NOMO-1 (cell line): ENCODE measurements at regions not wholly inside any gene's neighbourhood (a gene's known extent, or its start where the extent isn't known, plus 50 kb on each side); places are given as distances from the start of the nearest gene placed in this dataset.

Experiments used
- DNase-seq, 2 experiments: peaks; one replicate each; lab custom pipeline; 2025; ENCODE audit not compliant: unreplicated experiment in 2 of 2; lab: John Stamatoyannopoulos, UW

DNA sequence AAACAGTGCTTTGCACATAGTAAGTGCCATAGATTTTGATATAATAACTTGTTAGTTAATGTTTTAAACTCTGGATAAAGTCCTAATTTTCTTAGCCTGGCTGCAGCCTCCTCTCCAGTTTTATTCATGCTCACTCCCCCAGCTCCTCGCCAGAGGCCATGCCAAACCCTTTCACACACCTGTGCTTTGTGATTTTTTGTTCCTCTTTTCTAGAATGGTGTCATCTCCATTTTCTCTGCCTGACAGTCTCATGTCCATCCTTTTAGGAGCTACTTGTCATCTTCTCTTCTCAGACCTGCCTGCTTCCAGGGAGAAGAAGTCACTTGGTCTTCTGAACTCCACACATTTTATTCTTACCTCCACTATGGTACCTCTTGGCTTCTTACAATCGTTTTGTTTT, 55.8 kb upstream of the SPATA13 start:
- DNase-seq: no peak

DNA sequence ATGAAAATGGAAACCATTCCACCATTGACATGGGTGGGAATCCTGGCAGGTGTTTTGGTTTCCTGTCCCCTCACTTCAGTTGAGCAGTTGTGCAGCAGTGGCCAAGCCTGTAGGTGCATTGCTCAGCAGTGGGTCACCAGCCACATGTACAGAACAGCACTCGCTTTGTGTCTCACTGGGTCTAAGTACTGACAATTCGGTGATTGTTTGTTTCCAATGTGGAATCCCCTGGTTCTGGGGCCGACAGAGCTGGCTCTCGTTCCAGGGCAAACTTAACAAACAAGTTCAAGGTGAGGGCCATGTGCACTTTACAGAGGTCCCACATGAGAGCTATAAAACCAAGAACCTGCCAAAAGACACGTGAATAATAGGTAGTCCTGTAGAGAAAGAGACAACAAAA, 54.1 kb upstream of the SPATA13 start:
- DNase-seq: no peak

GRCh38 chr13:24107955-24108614, 52.4 kb upstream of the SPATA13 start:
- no peak for DNase-seq

DNA sequence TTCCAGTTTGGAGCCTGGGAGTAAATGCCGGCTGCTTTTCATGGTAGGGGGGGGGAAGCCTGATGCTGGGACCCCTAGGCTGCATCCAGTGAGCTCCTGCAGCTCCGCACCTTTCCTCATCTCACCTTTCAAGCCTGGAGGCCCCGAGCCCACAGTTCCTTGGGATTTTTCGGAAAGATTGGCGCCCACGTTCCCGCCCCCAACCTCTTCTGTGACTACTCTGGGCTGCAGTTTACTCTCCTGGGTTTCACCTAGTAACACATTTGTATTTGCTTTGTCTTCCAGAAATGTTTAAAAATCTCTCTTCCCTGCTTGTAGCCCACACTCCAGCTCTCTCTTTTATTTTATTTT, 51.9 kb upstream of the SPATA13 start:
- no peak for DNase-seq

- DNase-seq: no peak
These were observed 50.5 kb upstream of the SPATA13 start for GRCh38 chr13:24110011-24110410.
